GM18861 (cell line): ENCODE measurements at regions not wholly inside any gene's neighbourhood (a gene's known extent, or its start where the extent isn't known, plus 50 kb on each side); places are given as distances from the start of the nearest gene placed in this dataset.
"Not testable (repeated sequence)": the region's sequence is repeated elsewhere in the genome, so short reads cannot be mapped to it uniquely, and the experiment has no call there.

Source experiments
- ATAC-seq: cut with Tn5 transposase; IDR thresholded peaks from one replicate; pipeline ENCODE4 v1.9.1; 2021; ENCODE audit not compliant: unreplicated experiment

GRCh38 chr7:25432807-25433206 lies 204.5 kb upstream of the NPVF start:
- no peak for ATAC-seq

- ATAC-seq, result no peak
Observed at GRCh38 chr7:25436413-25436812, 208.1 kb upstream of the NPVF start.

GRCh38 chr7:25437308-25437707 lies 209.0 kb upstream of the NPVF start:
- ATAC-seq, result no peak

- no peak for ATAC-seq
Observed at GRCh38 chr7:25444991-25445390, 216.7 kb upstream of the NPVF start.

- ATAC-seq, result no peak
Observed at GRCh38 chr7:25448301-25448700, 220.0 kb upstream of the NPVF start.

- no peak for ATAC-seq
Observed at GRCh38 chr7:25454020-25454419, 225.7 kb upstream of the NPVF start.

GRCh38 chr7:25454562-25455041 lies 226.3 kb upstream of the NPVF start:
- ATAC-seq, result no peak

GRCh38 chr7:25455683-25456251 lies 227.5 kb upstream of the NPVF start:
- ATAC-seq, result no peak

GRCh38 chr7:25456467-25457171 lies 228.3 kb upstream of the NPVF start:
- no peak for ATAC-seq

GRCh38 chr7:25459057-25459456 lies 230.8 kb upstream of the NPVF start:
- ATAC-seq, result no peak

- ATAC-seq, result no peak
Observed at GRCh38 chr7:25460433-25460832, 232.1 kb upstream of the NPVF start.

GRCh38 chr7:25469669-25470068 lies 241.4 kb upstream of the NPVF start:
- no peak for ATAC-seq

GRCh38 chr7:25476863-25477499 lies 248.7 kb upstream of the NPVF start:
- ATAC-seq, result no peak

GRCh38 chr7:25478221-25478620 lies 249.9 kb upstream of the NPVF start:
- not testable (repeated sequence) for ATAC-seq

- no peak for ATAC-seq
Observed at GRCh38 chr7:25478925-25479324, 250.6 kb upstream of the NPVF start.

GRCh38 chr7:25481891-25482290 lies 253.6 kb upstream of the NPVF start:
- ATAC-seq, result no peak

GRCh38 chr7:25482631-25483030 lies 254.3 kb upstream of the NPVF start:
- ATAC-seq, result no peak

GRCh38 chr7:25485026-25485425 lies 256.7 kb upstream of the NPVF start:
- no peak for ATAC-seq

GRCh38 chr7:25486656-25487055 lies 258.4 kb upstream of the NPVF start:
- ATAC-seq, result no peak

- ATAC-seq, result no peak
Observed at GRCh38 chr7:25493805-25494366, 265.6 kb upstream of the NPVF start.

- ATAC-seq, result no peak
Observed at GRCh38 chr7:25494896-25495295, 266.6 kb upstream of the NPVF start.
